A549 (cell line): ENCODE measurements at regions not wholly inside any gene's neighbourhood (a gene's known extent, or its start where the extent isn't known, plus 50 kb on each side); places are given as distances from the start of the nearest gene placed in this dataset.

Source experiments
- CTCF ChIP-seq: fragments of >200 bp; sonication (Bioruptor Twin); formaldehyde crosslinking; IDR thresholded peaks from 3 replicates; pipeline ENCODE4 v1.5.1; 2016
- EHMT2 ChIP-seq: fragments of 200-600 bp; sonication (generic); IDR thresholded peaks from 2 replicates; pipeline ENCODE4 v1.6.1; 2016; ENCODE audit warnings: antibody characterized with exemption, low read depth, mild to moderate bottlenecking, moderate library complexity
- FOSL2 ChIP-seq, 2 experiments: fragments of 450-650 bp in 1 of 2; fragments of >200 bp in 1 of 2; sonication (Bioruptor Twin) in 1 of 2; formaldehyde crosslinking; IDR thresholded peaks; 2 replicates each; pipeline versions ENCODE4 v1.5.0 to v1.6.1; 2016 to 2020; ENCODE audit warnings: mild to moderate bottlenecking in 1 of 2, moderate library complexity in 1 of 2
- JUNB ChIP-seq: fragments of >200 bp; sonication (Bioruptor Twin); formaldehyde crosslinking; IDR thresholded peaks from 2 replicates; pipeline ENCODE4 v1.6.1; 2016
- NFE2L2 ChIP-seq: fragments of 150-350 bp; conservative IDR thresholded peaks from 2 replicates; pipeline ENCODE4 v1.6.1; 2014; ENCODE audit warnings: low read length
- NR3C1 ChIP-seq: fragments of >200 bp; sonication (Bioruptor Twin); formaldehyde crosslinking; IDR thresholded peaks from 3 replicates; pipeline ENCODE4 v1.6.1; 2017
- RFX5 ChIP-seq: fragments of 450-650 bp; IDR thresholded peaks from 2 replicates; pipeline ENCODE4 v1.7.1; 2014; ENCODE audit warnings: antibody characterized with exemption, mild to moderate bottlenecking, moderate library complexity
- SMC3 ChIP-seq: fragments of >200 bp; sonication (Bioruptor Twin); formaldehyde crosslinking; IDR thresholded peaks from 3 replicates; pipeline ENCODE4 v1.6.1; 2018; ENCODE audit warnings: inconsistent platforms

- no peak for TF ChIP-seq CTCF
- TF ChIP-seq RFX5, result no peak
- TF ChIP-seq JUNB, result no peak
- no peak for TF ChIP-seq NR3C1
- TF ChIP-seq FOSL2 (IDR thresholded peaks at IDR 0.05), result no peak
- TF ChIP-seq FOSL2 (CRISPR knock-in tag; IDR thresholded peaks at IDR 0.05), result no peak
- TF ChIP-seq EHMT2, result no peak
- TF ChIP-seq SMC3, result no peak
- no peak for TF ChIP-seq NFE2L2
Observed at GRCh38 chr10:92792661-92793060, 55.7 kb upstream of the EXOC6 start.
